Breast epithelium (tissue), 4 donors: ENCODE measurements at regions not wholly inside any gene's neighbourhood (a gene's known extent, or its start where the extent isn't known, plus 50 kb on each side); places are given as distances from the start of the nearest gene placed in this dataset.
"Not testable (repeated sequence)": the region's sequence is repeated elsewhere in the genome, so short reads cannot be mapped to it uniquely, and the experiment has no call there.

Source experiments
- DNase-seq, 2 donors: peaks; one replicate each; pipeline ENCODE4 v3.0.0-alpha.2; 2019; ENCODE audit warnings: low spot score in 2 of 2
- H3K27ac ChIP-seq, 2 donors: fragments of 200-600 bp; sonication (generic) in 1 of 2; one replicate each; pipeline ENCODE4 v1.5.1; 2016 to 2019; ENCODE audit warnings: mild to moderate bottlenecking in 1 of 2
- H3K27me3 ChIP-seq, 2 donors: fragments of 200-600 bp; sonication (generic) in 1 of 2; one replicate each; pipeline versions ENCODE4 v1.5.1 to v1.6.0; 2017 to 2019; ENCODE audit warnings: control low read depth in 1 of 2, mild to moderate bottlenecking in 1 of 2
- H3K36me3 ChIP-seq: fragments of 200-600 bp; one replicate; pipeline ENCODE4 v1.5.1; 2019
- H3K4me1 ChIP-seq, 2 donors: fragments of 200-600 bp; sonication (generic); one replicate each; pipeline ENCODE4 v1.5.1; 2016 to 2019; ENCODE audit warnings: control low read depth in 1 of 2
- H3K4me3 ChIP-seq, 3 donors: fragments of 200-600 bp; sonication (generic); 1 replicate in 2 of 3; 2 replicates in 1 of 3; pipeline ENCODE4 v1.5.1; 2016 to 2019; ENCODE audit warnings: mild to moderate bottlenecking in 3 of 3, moderate library complexity in 2 of 3
- H3K9me3 ChIP-seq, 2 donors: fragments of 200-600 bp; sonication (generic) in 1 of 2; one replicate each; pipeline ENCODE4 v1.5.1; 2016 to 2019; ENCODE audit warnings: control low read depth in 1 of 2
- CTCF ChIP-seq, 3 donors: fragments of 450-650 bp; IDR thresholded peaks; one replicate each; pipeline ENCODE4 v1.5.1; 2016 to 2017; ENCODE audit warnings: antibody characterized with exemption in 3 of 3, mild to moderate bottlenecking in 3 of 3, moderate library complexity in 3 of 3
- POLR2A ChIP-seq: fragments of 450-650 bp; IDR thresholded peaks from one replicate; pipeline ENCODE4 v1.6.1; 2016; ENCODE audit warnings: antibody characterized with exemption, mild to moderate bottlenecking, moderate library complexity
- POLR2AphosphoS5 ChIP-seq, 3 donors: sonication (generic); formaldehyde crosslinking; IDR thresholded peaks; one replicate each; pipeline ENCODE4 v1.6.1; 2017; ENCODE audit warnings: antibody characterized with exemption in 3 of 3
- intact Hi-C: fragments of 100-400 bp; cut with DNase I; formaldehyde crosslinking; loops from one replicate; pipeline ENCODE4 v1.15.1; 2023; ENCODE audit warnings: low total_unique reads

DNA sequence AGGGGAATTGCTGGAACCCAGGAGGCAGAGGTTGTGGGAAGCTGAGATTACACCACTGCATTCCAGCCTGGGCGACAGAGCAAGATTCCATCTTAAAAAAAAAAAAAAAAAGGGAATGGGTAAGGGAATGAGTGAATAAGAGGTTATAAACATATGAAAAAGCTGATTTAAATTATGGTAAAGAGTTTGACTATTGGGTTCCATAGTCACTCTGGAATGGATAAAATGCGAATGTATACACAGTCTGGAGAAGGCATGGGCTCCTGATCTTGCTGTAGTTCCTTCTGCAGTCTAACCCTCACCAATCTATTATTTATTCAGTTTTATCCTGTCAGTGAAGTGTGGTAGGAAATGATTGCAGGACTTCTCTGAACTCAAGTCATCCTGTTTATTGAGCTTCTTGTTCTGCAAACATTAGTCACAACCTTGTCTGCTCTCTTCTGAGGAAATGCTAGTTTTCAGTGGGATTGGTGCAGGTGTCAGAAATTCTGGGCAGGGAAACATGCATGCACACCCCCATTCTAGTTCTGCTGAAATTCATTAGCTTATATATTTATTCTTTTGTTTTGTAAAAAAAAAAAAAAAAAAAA, 190.9 kb upstream of the CFAP20DC start:
- peaks cover 0 to 3% of the 10 kb centered on the region in 2 donors for H3K4me1 ChIP-seq
- H3K27me3 ChIP-seq = no peaks in the 10 kb centered on the region
- no peak overlapping the region for H3K4me3 ChIP-seq
- H3K36me3 ChIP-seq = no peaks in the 10 kb centered on the region
- no peak for DNase-seq
- no peaks in the 10 kb centered on the region for H3K9me3 ChIP-seq
- no peak overlapping the region for H3K27ac ChIP-seq
- TF ChIP-seq POLR2A (no peak), CTCF (IDR thresholded peaks at IDR 0.05) (no peak), POLR2AphosphoS5 (IDR thresholded peaks at IDR 0.05) (no peak)
- intact Hi-C loops = no loop called here

- Histone ChIP-seq H3K27ac (no peak overlapping the region), H3K36me3 (no peaks in the 10 kb centered on the region), H3K27me3 (no peaks in the 10 kb centered on the region), H3K9me3 (no peaks in the 10 kb centered on the region), H3K4me3 (no peak overlapping the region), H3K4me1 (no peaks in the 10 kb centered on the region)
- no peak for DNase-seq
- TF ChIP-seq POLR2AphosphoS5 (IDR thresholded peaks at IDR 0.05) (no peak), CTCF (IDR thresholded peaks at IDR 0.05) (no peak), POLR2A (no peak)
- intact Hi-C loops = no loop called here
Observed at GRCh38 chr3:59237121-59237520, 187.3 kb upstream of the CFAP20DC start.

DNA sequence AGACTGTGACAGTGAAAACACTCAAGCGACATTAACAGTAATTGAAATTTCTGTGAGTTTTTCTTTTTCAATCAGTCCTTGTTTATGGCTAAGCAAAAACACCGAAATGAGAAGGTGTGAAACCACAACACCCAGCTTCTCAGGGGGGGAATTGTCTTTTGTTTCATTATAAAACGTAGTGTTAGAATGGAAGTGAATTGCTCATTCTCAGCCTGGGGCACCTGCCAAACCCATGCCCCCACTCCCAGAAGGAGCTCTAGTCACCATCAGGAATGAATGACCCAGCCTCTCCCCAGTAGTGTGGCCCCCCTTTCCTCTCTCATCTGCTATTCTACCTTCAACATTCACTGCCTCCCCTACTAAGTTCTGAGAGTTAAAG, 185.8 kb upstream of the CFAP20DC start:
- peaks cover 6 to 8% of the 10 kb centered on the region in 2 donors for H3K9me3 ChIP-seq
- no peak for DNase-seq
- no peaks in the 10 kb centered on the region for H3K27me3 ChIP-seq
- no peak overlapping the region for H3K27ac ChIP-seq
- no peak overlapping the region for H3K4me3 ChIP-seq
- TF ChIP-seq POLR2AphosphoS5 (IDR thresholded peaks at IDR 0.05) (no peak), CTCF (IDR thresholded peaks at IDR 0.05) (no peak), POLR2A (no peak)
- intact Hi-C loops = no loop called here
- no peaks in the 10 kb centered on the region for H3K36me3 ChIP-seq
- no peaks in the 10 kb centered on the region for H3K4me1 ChIP-seq

DNA sequence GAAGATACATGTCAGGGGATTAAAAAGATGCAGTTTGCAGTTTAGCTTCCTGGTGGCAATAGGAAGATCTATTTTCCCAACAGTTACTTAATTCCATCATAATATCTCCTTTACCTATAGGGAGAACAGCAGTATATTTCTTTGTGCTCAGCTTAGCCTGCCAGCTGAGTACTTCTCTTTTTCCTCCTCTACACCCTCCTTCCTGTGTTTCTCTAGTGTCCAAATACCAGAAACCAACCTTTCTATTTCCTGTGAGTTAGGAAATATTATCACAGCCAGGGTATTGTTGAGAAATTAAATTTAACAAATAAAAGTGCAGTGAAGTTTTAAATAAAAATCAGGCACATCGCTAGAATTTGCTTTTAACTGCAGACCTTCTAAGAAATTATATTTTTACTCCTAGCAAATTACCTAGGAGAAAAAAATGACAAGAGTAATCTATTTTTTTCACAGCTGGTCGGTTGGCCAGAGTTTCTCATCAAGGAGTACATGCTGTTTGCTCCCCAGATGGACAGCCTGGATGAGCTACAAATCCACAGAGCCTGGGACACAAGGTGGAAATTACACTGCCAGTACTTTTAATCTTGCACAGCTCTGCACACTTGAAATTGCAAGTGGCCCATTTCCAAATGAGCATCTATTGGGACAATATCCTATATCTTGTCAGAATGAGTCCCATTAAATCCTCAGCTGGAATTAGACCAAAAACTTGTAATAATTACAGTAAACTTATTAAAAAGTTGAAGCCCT, 185.2 kb upstream of the CFAP20DC start:
- Histone ChIP-seq H3K9me3 (peaks cover 11 to 14% of the 10 kb centered on the region in 2 donors), H3K36me3 (no peaks in the 10 kb centered on the region), H3K27me3 (no peaks in the 10 kb centered on the region), H3K27ac (no peak overlapping the region), H3K4me1 (no peaks in the 10 kb centered on the region), H3K4me3 (no peak overlapping the region)
- TF ChIP-seq POLR2A (no peak), CTCF (IDR thresholded peaks at IDR 0.05) (no peak), POLR2AphosphoS5 (IDR thresholded peaks at IDR 0.05) (no peak)
- intact Hi-C loops = no loop called here
- no peak for DNase-seq

DNA sequence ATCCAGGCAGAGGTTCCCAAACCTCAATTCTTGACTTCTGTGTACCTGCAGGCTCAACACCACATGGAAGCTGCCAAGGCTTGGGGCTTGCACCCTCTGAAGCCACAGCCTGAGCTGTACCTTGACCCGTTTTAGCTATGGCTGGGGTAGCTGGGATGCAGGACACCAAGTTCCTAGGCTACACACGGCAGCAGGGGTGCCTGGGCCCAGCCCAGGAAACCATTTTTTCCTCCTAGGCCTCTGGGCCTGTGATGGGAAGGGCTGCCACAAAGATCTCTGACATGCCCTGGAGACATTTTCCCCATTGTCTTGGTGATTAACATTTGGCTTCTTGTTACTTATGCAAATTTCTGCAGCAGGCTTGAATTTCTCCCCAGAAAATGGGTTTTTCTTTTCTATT, 180.6 kb upstream of the CFAP20DC start:
- H3K27ac ChIP-seq, H3K4me1 ChIP-seq, intact Hi-C loops, DNase-seq, H3K36me3 ChIP-seq, H3K27me3 ChIP-seq, H3K4me3 ChIP-seq: not testable (repeated sequence)
- H3K9me3 ChIP-seq = peaks cover 14 to 19% of the 10 kb centered on the region in 2 donors
